ENCODE measurements at regions not wholly inside any gene's neighbourhood (a gene's known extent, or its start where the extent isn't known, plus 50 kb on each side); places are given as distances from the start of the nearest gene placed in this dataset.
"Not testable (repeated sequence)": the region's sequence is repeated elsewhere in the genome, so short reads cannot be mapped to it uniquely, and the experiment has no call there.

DNA sequence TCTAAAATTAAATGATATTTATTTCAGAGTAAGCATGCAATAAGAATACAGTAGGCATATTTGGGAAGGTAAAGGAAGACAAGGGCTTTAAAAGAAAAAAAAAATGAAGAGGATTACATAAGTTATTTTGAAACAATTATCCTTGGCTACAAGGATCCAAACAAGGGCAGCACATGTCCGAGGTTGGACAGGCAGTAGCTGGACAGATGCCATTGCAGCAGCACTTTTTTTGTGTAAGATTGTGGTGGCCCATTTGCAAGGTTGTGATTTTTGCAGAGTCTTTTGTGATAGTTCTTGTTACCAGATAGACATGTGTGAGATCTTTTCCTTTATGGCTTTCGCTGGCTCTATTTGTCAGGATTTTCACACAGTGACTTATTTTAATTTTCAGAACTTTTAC, 89.4 kb upstream of the COG2 start:
- DNase-seq (ENCODE audit: low read depth), result no peak
- H3K4me3 ChIP-seq (ENCODE audit: low read depth, low read length), result no peak overlapping the region
- TF ChIP-seq, protein P1, sequence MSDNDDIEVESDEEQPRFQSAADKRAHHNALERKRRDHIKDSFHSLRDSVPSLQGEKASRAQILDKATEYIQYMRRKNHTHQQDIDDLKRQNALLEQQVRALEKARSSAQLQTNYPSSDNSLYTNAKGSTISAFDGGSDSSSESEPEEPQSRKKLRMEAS (IDR thresholded peaks at IDR 0.05; ENCODE audit: low read depth, low read length), result no peak
- TF ChIP-seq, protein P2, sequence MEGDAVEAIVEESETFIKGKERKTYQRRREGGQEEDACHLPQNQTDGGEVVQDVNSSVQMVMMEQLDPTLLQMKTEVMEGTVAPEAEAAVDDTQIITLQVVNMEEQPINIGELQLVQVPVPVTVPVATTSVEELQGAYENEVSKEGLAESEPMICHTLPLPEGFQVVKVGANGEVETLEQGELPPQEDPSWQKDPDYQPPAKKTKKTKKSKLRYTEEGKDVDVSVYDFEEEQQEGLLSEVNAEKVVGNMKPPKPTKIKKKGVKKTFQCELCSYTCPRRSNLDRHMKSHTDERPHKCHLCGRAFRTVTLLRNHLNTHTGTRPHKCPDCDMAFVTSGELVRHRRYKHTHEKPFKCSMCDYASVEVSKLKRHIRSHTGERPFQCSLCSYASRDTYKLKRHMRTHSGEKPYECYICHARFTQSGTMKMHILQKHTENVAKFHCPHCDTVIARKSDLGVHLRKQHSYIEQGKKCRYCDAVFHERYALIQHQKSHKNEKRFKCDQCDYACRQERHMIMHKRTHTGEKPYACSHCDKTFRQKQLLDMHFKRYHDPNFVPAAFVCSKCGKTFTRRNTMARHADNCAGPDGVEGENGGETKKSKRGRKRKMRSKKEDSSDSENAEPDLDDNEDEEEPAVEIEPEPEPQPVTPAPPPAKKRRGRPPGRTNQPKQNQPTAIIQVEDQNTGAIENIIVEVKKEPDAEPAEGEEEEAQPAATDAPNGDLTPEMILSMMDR (IDR thresholded peaks at IDR 0.05; ENCODE audit: low read depth, low read length), result no peak
- no peak for TF ChIP-seq MYC (IDR thresholded peaks at IDR 0.05; ENCODE audit: low read depth, low read length)
- TF ChIP-seq POLR2A (IDR thresholded peaks at IDR 0.05; ENCODE audit: extremely low read depth, insufficient read length), result no peak

DNA sequence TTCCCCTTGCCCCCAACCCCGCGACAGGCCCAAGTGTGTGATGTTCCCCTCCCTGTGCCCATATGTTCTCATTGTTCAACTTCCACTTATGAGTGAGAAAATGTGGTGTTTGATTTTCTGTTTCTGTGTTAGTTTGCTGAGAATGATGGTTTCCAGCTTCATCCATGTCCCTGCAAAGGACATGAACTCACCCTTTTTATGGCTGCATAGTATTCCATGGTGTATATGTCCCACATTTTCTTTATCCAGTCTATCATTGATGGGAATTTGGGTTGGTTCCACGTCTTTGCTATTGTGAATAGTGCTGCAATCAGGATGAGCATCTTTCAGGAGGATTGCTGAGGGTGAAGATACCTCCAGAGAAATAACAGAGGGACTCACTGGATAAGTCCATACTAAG, 91.3 kb upstream of the COG2 start:
- DNase-seq (ENCODE audit: low read depth), result not testable (repeated sequence)

DNA sequence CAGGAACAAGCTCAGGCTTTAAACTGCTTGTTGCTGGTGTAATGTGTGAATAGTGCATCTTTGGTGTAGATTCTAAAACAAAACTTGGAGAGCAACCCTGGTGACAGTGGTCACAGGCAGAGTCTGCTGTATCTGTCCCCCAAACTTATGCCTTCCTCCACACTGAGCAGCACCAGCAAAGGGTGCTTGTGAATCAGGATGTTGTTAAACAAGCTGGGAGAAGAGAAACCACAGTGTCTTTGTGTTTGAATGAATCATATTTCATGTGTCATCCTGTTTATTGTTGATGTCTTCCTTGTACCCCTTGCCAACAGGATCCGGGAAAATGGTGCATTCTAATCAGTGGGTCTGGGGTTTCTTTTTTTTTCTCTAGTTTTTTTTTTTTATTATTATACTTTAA, 91.9 kb upstream of the COG2 start:
- DNase-seq (ENCODE audit: low read depth), result peak; percentile 32
- TF ChIP-seq POLR2A (IDR thresholded peaks at IDR 0.05; ENCODE audit: extremely low read depth, insufficient read length) (no peak), MYC (IDR thresholded peaks at IDR 0.05; ENCODE audit: low read depth, low read length) (no peak)
- TF ChIP-seq, protein P1 (IDR thresholded peaks at IDR 0.05; ENCODE audit: low read depth, low read length), result no peak
- TF ChIP-seq, protein P2 (IDR thresholded peaks at IDR 0.05; ENCODE audit: low read depth, low read length), result no peak
- H3K4me3 ChIP-seq (ENCODE audit: low read depth, low read length), result no peak overlapping the region

More for the DNA sequence above, 91.3 kb upstream of the COG2 start:
- not testable (repeated sequence) for H3K4me3 ChIP-seq (ENCODE audit: low read depth, low read length)

DNA sequence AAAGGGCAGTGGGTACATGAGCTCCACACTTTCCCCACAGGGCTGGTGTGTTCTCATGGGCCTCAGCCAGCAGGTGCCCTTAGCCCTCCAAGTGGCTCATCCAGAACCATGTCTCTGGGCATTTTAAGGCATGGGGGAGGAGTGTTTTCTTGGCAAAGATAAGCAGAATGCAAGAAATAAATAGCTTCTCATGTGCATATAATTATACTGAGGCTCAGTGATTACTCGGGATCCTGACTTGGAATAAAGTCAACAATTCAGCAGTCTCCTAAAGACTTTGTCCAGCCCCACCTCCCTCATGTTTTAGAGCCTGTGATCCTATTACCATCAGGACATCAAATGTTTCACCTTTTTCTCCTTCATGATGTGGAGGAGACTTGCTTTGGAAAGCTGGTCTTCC, 92.7 kb upstream of the COG2 start:
- DNase-seq (ENCODE audit: low read depth), result no peak
- no peak overlapping the region for H3K4me3 ChIP-seq (ENCODE audit: low read depth, low read length)
- TF ChIP-seq POLR2A (IDR thresholded peaks at IDR 0.05; ENCODE audit: extremely low read depth, insufficient read length) (no peak), MYC (IDR thresholded peaks at IDR 0.05; ENCODE audit: low read depth, low read length) (no peak)
- TF ChIP-seq, protein P2 (IDR thresholded peaks at IDR 0.05; ENCODE audit: low read depth, low read length), result no peak
- TF ChIP-seq, protein P1 (IDR thresholded peaks at IDR 0.05; ENCODE audit: low read depth, low read length), result no peak

DNA sequence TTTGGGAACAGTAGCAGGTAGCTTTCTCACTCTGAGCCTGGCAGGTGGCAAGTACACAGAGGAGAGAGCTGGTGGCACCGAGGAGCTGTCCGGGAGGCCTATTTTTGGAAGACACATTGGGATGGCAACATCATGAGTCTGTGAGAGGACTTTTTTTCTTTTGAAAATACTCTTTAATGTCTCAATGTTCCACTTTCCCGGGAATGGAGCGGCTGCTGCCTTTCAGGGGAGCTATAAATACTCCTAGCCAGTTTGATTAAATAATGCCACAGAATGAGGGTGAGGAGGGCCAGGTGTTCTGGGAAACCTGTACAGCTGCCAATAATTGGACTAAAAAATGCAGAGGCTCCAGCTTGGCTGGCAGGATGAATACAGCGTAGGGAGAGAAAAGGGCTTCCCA, 93.3 kb upstream of the COG2 start:
- DNase-seq (ENCODE audit: low read depth), result no peak
- TF ChIP-seq, protein P2 (IDR thresholded peaks at IDR 0.05; ENCODE audit: low read depth, low read length), result no peak
- TF ChIP-seq, protein P1 (IDR thresholded peaks at IDR 0.05; ENCODE audit: low read depth, low read length), result no peak
- TF ChIP-seq MYC (IDR thresholded peaks at IDR 0.05; ENCODE audit: low read depth, low read length) (no peak), POLR2A (IDR thresholded peaks at IDR 0.05; ENCODE audit: extremely low read depth, insufficient read length) (no peak)
- H3K4me3 ChIP-seq (ENCODE audit: low read depth, low read length), result no peak overlapping the region

DNA sequence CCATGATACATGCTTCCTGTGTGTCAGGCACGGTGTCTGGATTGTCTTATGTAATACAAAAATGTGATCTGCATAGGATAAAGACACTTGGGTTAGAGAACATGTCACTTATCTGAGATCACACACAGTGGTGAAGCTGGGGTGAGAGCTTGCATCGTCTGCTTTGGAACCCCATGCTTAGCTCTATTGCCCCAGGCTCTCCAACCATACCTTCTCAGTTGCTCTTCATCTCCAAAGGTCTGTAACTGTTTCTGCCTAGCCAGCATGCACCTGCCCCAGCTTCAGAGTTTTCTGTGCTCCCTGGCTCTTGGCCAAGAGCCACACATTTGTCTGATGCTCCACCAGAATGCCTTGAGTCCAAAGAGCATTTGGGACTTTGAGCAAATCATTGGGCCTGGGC, 93.9 kb upstream of the COG2 start:
- DNase-seq (ENCODE audit: low read depth), result no peak
- TF ChIP-seq, protein P2 (IDR thresholded peaks at IDR 0.05; ENCODE audit: low read depth, low read length), result no peak
- TF ChIP-seq MYC (IDR thresholded peaks at IDR 0.05; ENCODE audit: low read depth, low read length) (no peak), POLR2A (IDR thresholded peaks at IDR 0.05; ENCODE audit: extremely low read depth, insufficient read length) (no peak)
- TF ChIP-seq, protein P1 (IDR thresholded peaks at IDR 0.05; ENCODE audit: low read depth, low read length), result no peak
- H3K4me3 ChIP-seq (ENCODE audit: low read depth, low read length), result no peak overlapping the region
